ENCODE measurements at regions not wholly inside any gene's neighbourhood (a gene's known extent, or its start where the extent isn't known, plus 50 kb on each side); places are given as distances from the start of the nearest gene placed in this dataset.

GRCh38 chr9:7287065-7287464 is 512.5 kb downstream of the DMAC1 start:
- no peak for DNase-seq

- DNase-seq = no peak
Measured at GRCh38 chr9:7286101-7286500, 513.5 kb downstream of the DMAC1 start.

DNA sequence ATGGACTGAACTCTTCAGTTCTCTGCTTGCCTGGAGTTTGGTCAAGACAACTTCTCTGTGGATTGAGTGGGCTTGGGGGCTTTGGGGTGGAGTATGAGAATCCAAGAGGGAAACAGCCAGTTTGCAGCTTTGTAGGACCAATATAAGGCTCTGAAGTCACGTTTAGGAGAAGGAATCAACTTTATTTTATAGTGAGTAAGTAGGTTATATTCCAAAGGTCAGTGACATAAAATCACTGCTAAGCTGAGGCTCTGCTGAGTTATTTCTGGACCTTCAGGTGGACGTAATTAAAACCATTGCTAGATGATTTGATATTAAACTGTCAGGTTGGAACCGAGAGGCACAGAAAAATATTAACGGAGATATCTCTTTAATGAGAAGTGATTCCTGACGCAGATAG is 514.4 kb downstream of the DMAC1 start:
- DNase-seq = no peak

GRCh38 chr9:7284517-7284916 is 515.1 kb downstream of the DMAC1 start:
- DNase-seq = no peak

GRCh38 chr9:7284117-7284516 is 515.5 kb downstream of the DMAC1 start:
- DNase-seq = no peak

- DNase-seq = no peak
Measured at GRCh38 chr9:7273575-7273974, 515.8 kb downstream of the KDM4C start.

GRCh38 chr9:7266911-7267595 is 509.3 kb downstream of the KDM4C start:
- DNase-seq = no peak

GRCh38 chr9:7265181-7265580 is 507.4 kb downstream of the KDM4C start:
- DNase-seq = no peak

GRCh38 chr9:7259544-7260241 is 501.9 kb downstream of the KDM4C start:
- DNase-seq = no peak

- DNase-seq = no peak
Measured at GRCh38 chr9:7258688-7259396, 501.1 kb downstream of the KDM4C start.

GRCh38 chr9:7246917-7247522 is 489.2 kb downstream of the KDM4C start:
- DNase-seq = no peak

- no peak for DNase-seq
Measured at GRCh38 chr9:7245976-7246580, 488.3 kb downstream of the KDM4C start.

- no peak for DNase-seq
Measured at GRCh38 chr9:7243838-7244237, 486.1 kb downstream of the KDM4C start.

GRCh38 chr9:7242126-7242525 is 484.4 kb downstream of the KDM4C start:
- no peak for DNase-seq

DNA sequence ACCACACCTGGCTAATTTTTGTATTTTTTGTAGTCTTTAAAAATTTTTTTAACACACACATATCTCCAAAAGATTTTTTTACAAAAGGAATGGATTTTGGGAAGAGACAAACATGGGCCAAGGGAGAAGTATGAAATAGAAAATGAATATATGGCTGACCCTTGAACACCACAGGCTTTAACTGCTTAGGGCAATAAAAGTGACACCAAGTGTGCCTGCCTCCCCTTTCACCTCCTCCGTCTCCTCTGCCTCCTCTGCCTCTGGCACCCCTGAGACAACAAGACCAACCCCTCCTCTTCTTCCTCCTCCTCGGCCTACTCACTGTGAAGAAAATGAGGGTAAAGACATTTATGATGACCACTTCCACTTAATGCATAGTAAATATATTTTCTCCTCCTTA is 483.9 kb downstream of the KDM4C start:
- no peak for DNase-seq

DNA sequence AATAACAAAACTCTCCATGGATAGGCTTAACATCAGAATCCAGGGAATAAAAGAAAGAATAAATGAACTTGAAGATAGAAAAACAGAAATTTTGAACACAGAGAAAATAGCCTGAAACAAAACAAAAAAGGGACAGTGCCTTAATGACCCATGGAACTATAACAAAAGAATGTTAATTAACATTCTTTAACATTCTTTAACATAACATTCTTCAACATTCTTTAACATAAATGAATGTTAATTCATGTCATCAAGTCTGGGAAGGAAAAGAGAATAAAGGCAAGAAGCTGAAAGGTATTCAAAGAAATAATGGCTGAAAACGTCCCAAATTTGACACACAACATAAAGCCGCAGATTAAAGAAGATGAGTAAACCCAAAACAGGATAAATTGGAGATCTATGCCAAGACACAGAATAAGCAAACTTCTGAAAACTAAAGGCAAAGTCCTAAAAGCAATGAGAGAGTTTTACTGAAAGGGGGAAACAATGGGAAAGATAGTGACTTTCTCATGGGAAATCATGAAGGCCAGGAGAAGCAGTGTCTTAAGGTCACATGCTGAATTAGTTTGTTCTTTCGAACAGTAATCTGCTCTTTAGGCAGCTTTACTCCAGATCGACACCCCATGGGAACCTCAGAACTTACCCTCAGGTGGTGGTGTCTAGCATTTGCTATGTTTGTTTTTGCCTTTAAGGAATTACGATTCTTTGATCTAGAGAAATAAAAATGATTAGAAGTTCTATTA is 483.0 kb downstream of the KDM4C start:
- DNase-seq = no peak

DNA sequence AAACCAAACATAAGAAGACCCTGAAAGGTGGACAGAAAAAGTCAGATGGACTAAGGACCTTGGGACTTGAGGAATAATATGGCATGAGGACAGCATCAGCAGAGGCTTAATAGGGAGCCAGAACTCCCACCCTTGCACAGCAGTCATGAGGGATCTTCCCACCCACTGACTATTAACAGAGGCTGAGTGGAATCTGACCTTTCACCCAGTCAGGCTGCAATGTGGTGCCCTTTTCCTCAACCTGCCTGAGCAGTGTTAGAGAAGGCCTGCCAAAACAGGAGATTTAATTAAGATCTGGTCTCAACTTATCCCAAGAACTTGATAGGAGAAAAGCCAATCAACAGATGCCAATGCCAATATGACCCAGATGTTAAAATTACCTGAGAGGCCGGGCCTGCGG is 481.9 kb downstream of the KDM4C start:
- no peak for DNase-seq

DNA sequence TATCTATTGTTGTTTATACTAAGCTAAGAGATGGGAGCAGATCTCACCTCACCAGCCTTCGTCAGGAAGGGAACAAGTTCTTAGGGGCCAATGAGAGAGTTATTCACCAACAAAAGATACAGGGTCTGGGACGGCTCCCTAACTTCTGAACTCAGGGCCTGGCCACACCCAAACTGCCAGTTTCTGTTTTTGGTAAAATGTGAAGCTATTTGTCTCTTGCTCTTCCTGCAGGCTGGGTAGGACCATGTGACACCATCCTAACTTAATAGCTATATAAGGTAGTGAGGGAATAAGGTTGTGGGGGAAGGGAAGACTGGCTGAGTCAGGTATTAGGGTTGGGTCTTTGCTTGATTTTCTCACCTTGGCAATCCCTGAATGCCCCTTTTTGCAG is 480.5 kb downstream of the KDM4C start:
- no peak for DNase-seq

DNA sequence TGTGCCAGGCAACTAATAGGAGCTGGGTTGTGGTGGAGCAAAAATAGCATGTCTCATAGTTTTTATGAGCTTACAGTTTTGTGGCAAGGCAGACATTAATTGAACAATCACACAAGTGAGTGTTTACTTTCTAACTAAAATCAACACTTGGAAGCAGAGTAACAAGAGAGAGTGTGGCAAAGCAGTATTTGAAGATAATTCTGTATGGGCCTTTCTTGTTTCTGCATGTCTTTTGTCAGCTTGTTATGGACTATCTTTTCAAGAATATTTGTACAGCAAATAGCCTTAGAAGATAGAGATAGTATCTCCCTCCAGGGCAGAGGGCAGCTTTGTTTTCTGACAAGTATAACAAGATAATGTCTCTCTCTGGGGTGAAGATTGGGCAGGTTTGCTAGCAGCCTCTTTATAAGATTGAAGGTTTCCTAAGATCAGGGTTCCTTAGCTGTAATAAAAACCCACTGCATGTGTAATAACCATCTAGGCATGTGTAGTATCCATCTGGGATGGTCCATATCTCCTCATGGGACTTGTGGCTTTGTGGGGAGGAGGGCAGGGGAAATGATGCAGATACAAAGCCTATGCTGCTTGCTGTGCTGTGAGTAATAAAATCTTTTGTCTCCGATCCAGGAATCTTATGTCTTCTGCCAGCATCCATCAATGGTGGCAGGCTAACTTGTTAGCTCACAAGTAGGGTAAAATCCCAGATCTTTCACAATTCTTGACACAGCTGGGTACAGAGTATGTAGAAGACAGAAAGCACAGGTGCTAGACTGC is 479.9 kb downstream of the KDM4C start:
- no peak for DNase-seq

- DNase-seq = no peak
Measured at GRCh38 chr9:7236186-7236585, 478.4 kb downstream of the KDM4C start.

- DNase-seq = no peak
Measured at GRCh38 chr9:7234144-7234543, 476.4 kb downstream of the KDM4C start.

GRCh38 chr9:7229571-7229970 is 471.8 kb downstream of the KDM4C start:
- no peak for DNase-seq
